GM23248 (cell line): ENCODE measurements at regions not wholly inside any gene's neighbourhood (a gene's known extent, or its start where the extent isn't known, plus 50 kb on each side); places are given as distances from the start of the nearest gene placed in this dataset.

Experiments used
- EZH2 ChIP-seq: fragments of 200-600 bp; sonication (generic); IDR thresholded peaks from 2 replicates; pipeline ENCODE4 v1.6.1; 2018; ENCODE audit warnings: antibody characterized with exemption, mild to moderate bottlenecking; ENCODE audit not compliant: insufficient read depth, poor library complexity, severe bottlenecking
- EZH2phosphoT487 ChIP-seq: fragments of 200-600 bp; sonication (generic); IDR thresholded peaks from 2 replicates; pipeline ENCODE4 v1.6.1; 2018; ENCODE audit warnings: antibody characterized with exemption, moderate library complexity, mild to moderate bottlenecking, low read depth; ENCODE audit not compliant: insufficient read depth

DNA sequence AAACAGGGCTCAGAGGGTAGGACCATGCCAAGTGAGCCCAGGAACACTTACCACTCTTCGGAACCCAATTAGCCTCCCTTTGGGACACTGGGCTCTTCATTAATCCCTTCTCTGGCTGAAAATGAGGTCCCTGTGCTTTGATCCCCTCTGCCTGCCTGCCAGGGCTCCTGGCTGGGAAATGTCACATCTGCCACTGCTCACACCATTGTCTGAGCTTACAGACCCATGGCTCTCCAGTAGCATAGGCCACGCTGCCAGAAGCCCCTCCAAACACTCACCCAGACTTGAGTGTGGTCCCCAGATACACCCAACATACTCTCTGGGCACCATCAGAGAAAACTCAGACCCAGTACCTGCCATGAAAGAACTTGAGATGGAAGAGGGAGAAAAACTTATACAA, 287.3 kb downstream of the XXYLT1 start:
- TF ChIP-seq EZH2 (no peak), EZH2phosphoT487 (no peak)
